Fibroblast of lung (primary cell): ENCODE measurements at regions not wholly inside any gene's neighbourhood (a gene's known extent, or its start where the extent isn't known, plus 50 kb on each side); places are given as distances from the start of the nearest gene placed in this dataset.

Experiments
- EZH2 ChIP-seq: IDR thresholded peaks from 2 replicates; pipeline ENCODE4 v1.5.1; 2012; ENCODE audit warnings: low read length, control low read depth, mild to moderate bottlenecking; ENCODE audit errors: missing control alignments
- TF ChIP-seq, protein P1 (sequence below), 2 donors: IDR thresholded peaks in 1 of 2; conservative IDR thresholded peaks in 1 of 2; 1 replicate in 1 of 2; 2 replicates in 1 of 2; pipeline ENCODE4 v1.5.1; 2011 to 2012; ENCODE audit warnings: low read length in 2 of 2, control low read depth in 1 of 2, inconsistent platforms in 1 of 2, low read depth in 1 of 2, mild to moderate bottlenecking in 1 of 2

GRCh38 chr6:6713657-6714056, 125.1 kb downstream of the LY86 start:
- TF ChIP-seq, protein P1, sequence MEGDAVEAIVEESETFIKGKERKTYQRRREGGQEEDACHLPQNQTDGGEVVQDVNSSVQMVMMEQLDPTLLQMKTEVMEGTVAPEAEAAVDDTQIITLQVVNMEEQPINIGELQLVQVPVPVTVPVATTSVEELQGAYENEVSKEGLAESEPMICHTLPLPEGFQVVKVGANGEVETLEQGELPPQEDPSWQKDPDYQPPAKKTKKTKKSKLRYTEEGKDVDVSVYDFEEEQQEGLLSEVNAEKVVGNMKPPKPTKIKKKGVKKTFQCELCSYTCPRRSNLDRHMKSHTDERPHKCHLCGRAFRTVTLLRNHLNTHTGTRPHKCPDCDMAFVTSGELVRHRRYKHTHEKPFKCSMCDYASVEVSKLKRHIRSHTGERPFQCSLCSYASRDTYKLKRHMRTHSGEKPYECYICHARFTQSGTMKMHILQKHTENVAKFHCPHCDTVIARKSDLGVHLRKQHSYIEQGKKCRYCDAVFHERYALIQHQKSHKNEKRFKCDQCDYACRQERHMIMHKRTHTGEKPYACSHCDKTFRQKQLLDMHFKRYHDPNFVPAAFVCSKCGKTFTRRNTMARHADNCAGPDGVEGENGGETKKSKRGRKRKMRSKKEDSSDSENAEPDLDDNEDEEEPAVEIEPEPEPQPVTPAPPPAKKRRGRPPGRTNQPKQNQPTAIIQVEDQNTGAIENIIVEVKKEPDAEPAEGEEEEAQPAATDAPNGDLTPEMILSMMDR (conservative IDR thresholded peaks at IDR 0.05 in 1 of 2, IDR thresholded peaks at IDR 0.05 in 1 of 2; ENCODE audit: low read depth in 1 of 2, low read length in 2 of 2) = no peak
- no peak for TF ChIP-seq EZH2
